ENCODE measurements at regions not wholly inside any gene's neighbourhood (a gene's known extent, or its start where the extent isn't known, plus 50 kb on each side); places are given as distances from the start of the nearest gene placed in this dataset.

GRCh38 chr7:93048136-93048930 is 69.4 kb downstream of the SAMD9 start:
- H3K36me3 ChIP-seq (ENCODE audit: low read depth): no peaks in the 10 kb centered on the region
- H3K9me3 ChIP-seq (ENCODE audit: severe bottlenecking): no peaks in the 10 kb centered on the region
- no peaks in the 10 kb centered on the region for H3K27me3 ChIP-seq (ENCODE audit: insufficient read depth, poor library complexity, severe bottlenecking)
- peaks cover 8% of the 10 kb centered on the region for H3K4me1 ChIP-seq (ENCODE audit: insufficient read depth, poor library complexity, severe bottlenecking)
- no peak for TF ChIP-seq CTCF (IDR thresholded peaks at IDR 0.05; ENCODE audit: poor library complexity, severe bottlenecking)
- ATAC-seq (ENCODE audit: low read depth) (no peak), DNase-seq (ENCODE audit: low spot score) (no peak)
- no peak overlapping the region for H3K27ac ChIP-seq (ENCODE audit: poor library complexity, severe bottlenecking)
- no peak overlapping the region for H3K4me3 ChIP-seq (ENCODE audit: severe bottlenecking)

- no peak for TF ChIP-seq CTCF (IDR thresholded peaks at IDR 0.05; ENCODE audit: poor library complexity, severe bottlenecking)
- Histone ChIP-seq H3K4me3 (ENCODE audit: severe bottlenecking) (no peak overlapping the region), H3K27me3 (ENCODE audit: insufficient read depth, poor library complexity, severe bottlenecking) (no peaks in the 10 kb centered on the region), H3K36me3 (ENCODE audit: low read depth) (no peaks in the 10 kb centered on the region), H3K27ac (ENCODE audit: poor library complexity, severe bottlenecking) (no peak overlapping the region), H3K9me3 (ENCODE audit: severe bottlenecking) (no peaks in the 10 kb centered on the region), H3K4me1 (ENCODE audit: insufficient read depth, poor library complexity, severe bottlenecking) (peaks cover 14% of the 10 kb centered on the region)
- DNase-seq (ENCODE audit: low spot score): no peak
- ATAC-seq (ENCODE audit: low read depth): no peak
Observed at GRCh38 chr7:93047514-93048099, 70.2 kb downstream of the SAMD9 start.

GRCh38 chr7:93046641-93047040 is 71.1 kb downstream of the SAMD9 start:
- DNase-seq (ENCODE audit: low spot score) (no peak), ATAC-seq (ENCODE audit: low read depth) (no peak)
- H3K9me3 ChIP-seq (ENCODE audit: severe bottlenecking): no peaks in the 10 kb centered on the region
- H3K27ac ChIP-seq (ENCODE audit: poor library complexity, severe bottlenecking): peak overlapping the region; percentile 86
- no peak overlapping the region for H3K4me3 ChIP-seq (ENCODE audit: severe bottlenecking)
- TF ChIP-seq CTCF (IDR thresholded peaks at IDR 0.05; ENCODE audit: poor library complexity, severe bottlenecking): no peak
- no peaks in the 10 kb centered on the region for H3K36me3 ChIP-seq (ENCODE audit: low read depth)
- H3K27me3 ChIP-seq (ENCODE audit: insufficient read depth, poor library complexity, severe bottlenecking): no peaks in the 10 kb centered on the region
- H3K4me1 ChIP-seq (ENCODE audit: insufficient read depth, poor library complexity, severe bottlenecking): peaks cover 14% of the 10 kb centered on the region

GRCh38 chr7:93044147-93044810 is 73.5 kb downstream of the SAMD9 start:
- no peaks in the 10 kb centered on the region for H3K27me3 ChIP-seq (ENCODE audit: insufficient read depth, poor library complexity, severe bottlenecking)
- H3K9me3 ChIP-seq (ENCODE audit: severe bottlenecking): no peaks in the 10 kb centered on the region
- H3K4me1 ChIP-seq (ENCODE audit: insufficient read depth, poor library complexity, severe bottlenecking): peaks cover 14% of the 10 kb centered on the region
- ATAC-seq (ENCODE audit: low read depth) (peak; percentile 47; the same call in 2 of the 3 replicates), DNase-seq (ENCODE audit: low spot score) (no peak)
- peak overlapping the region; percentile 86 for H3K27ac ChIP-seq (ENCODE audit: poor library complexity, severe bottlenecking)
- TF ChIP-seq CTCF (IDR thresholded peaks at IDR 0.05; ENCODE audit: poor library complexity, severe bottlenecking): no peak
- no peak overlapping the region for H3K4me3 ChIP-seq (ENCODE audit: severe bottlenecking)
- no peaks in the 10 kb centered on the region for H3K36me3 ChIP-seq (ENCODE audit: low read depth)

Measured in RWPE2 (cell line).